GM18505 (cell line): ENCODE measurements at regions not wholly inside any gene's neighbourhood (a gene's known extent, or its start where the extent isn't known, plus 50 kb on each side); places are given as distances from the start of the nearest gene placed in this dataset.
"Not testable (repeated sequence)": the region's sequence is repeated elsewhere in the genome, so short reads cannot be mapped to it uniquely, and the experiment has no call there.

Experiments
- ATAC-seq: cut with Tn5 transposase; IDR thresholded peaks from one replicate; pipeline ENCODE4 v1.9.1; 2021; ENCODE audit not compliant: unreplicated experiment
- POLR2A ChIP-seq: IDR thresholded peaks from 4 replicates; pipeline ENCODE4 v1.6.1; 2011; ENCODE audit warnings: borderline replicate concordance; ENCODE audit not compliant: insufficient read depth, insufficient read length; ENCODE audit errors: extremely low read depth

DNA sequence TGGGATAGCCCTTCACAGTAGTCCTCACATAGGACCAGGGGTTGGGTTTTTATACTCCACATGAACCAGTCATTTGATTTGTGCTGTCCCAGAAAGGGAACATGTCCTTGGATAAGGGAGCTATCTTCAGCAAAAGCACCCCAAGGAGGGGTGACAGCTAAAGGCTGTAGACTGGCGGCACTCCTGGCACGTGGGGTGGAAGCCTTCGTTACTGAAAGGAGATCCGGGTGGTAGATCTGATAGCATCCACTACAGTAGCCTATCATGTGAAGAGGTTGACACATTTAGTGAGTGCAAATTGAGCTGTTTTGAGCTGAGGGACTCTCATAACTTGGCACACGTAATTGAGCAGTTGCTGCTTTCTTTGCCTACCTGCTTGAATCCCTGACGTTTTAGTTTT is 588.8 kb upstream of the GOLIM4 start:
- ATAC-seq: no peak
- no peak for TF ChIP-seq POLR2A

DNA sequence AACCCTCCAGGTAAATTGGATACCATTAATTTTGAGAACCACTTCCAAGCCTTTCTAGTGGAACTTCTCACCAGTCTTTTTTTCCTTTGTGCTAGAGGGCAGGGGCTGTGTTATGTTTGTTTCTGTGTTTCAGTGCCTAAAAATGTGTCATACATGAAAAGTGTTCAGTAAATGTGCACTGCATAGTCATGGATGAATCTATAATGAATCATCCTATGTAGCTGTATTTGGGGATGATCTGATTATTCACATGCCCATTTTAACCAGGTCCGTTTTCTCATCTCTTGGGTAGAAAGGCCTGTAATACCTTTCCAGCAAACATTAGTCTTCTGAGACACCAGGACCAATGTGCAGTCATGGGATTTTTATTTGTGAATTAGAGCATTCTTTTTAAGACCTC is 583.0 kb upstream of the GOLIM4 start:
- no peak for ATAC-seq
- TF ChIP-seq POLR2A: no peak

DNA sequence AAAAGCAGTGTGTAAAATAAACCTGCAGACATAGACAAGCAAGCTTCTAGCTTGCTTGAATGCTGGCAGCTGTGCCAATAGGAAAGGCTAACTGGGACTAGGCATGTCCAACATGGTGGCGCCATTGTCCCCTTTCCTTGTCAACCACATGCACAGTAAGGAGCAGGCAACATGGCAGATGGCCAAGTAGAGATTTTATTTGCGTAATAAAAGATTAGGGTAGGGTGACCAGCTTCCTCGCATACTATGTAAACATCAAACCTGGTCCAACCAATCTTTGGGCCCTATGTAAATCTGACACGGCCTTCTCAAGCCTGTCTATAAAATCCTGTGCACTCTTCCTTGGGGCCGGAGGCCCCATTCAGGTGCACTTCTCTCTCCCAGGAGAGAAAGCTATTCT is 575.4 kb upstream of the GOLIM4 start:
- no peak for TF ChIP-seq POLR2A
- ATAC-seq: no peak

DNA sequence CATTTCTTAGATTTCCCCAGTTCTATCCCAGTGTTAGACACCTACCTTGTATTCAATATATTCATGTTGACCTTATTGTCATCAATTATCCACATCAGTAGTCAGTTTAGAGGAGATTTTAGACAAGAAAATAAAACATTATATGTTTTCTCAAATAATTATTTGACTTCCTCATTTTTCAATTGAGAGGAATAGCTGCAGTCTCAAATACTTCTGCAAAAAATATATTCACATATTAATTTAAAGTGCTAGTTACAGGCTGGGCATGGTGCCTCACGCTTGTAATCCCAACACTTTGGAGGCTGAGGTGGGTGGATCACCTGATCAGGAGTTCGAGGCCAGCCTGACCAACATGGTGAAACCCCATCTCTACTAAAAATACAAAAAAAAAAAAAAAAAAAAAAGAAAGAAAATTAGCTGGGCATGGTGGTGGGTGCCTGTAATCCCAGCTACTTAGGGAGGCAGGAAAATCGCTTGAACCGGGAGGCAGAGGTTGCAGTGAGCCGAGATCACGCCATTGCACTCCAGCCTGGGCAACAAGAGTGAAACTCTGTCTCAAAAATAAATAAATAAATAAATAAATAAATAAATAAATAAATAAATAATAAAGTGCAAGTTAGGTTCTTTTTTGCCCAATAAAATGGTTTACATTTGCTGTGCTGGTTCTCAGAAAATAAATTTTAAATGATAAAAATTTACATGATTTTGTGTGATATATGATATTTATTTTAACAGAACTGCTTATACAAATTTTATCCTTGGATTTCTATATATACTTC is 565.3 kb upstream of the GOLIM4 start:
- not testable (repeated sequence) for ATAC-seq

DNA sequence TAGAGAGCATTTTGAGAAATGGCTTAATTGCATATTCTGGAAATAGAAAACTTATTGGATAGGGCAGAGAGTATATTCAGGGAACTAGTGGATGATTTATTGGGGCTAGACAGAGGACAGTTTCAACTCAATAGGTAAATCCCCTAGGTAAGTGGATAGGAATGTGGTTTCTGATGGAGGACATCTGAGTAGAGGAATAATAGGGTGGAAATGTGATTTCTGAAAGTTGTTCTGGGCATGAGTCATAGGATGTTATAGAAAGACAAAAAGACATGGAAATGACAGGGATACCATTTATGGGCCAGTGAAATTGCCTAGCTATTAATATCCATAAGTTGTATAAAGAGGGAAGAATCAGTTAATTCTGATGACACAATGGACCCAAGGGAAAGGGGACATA is 563.3 kb upstream of the GOLIM4 start:
- no peak for ATAC-seq
- no peak for TF ChIP-seq POLR2A

DNA sequence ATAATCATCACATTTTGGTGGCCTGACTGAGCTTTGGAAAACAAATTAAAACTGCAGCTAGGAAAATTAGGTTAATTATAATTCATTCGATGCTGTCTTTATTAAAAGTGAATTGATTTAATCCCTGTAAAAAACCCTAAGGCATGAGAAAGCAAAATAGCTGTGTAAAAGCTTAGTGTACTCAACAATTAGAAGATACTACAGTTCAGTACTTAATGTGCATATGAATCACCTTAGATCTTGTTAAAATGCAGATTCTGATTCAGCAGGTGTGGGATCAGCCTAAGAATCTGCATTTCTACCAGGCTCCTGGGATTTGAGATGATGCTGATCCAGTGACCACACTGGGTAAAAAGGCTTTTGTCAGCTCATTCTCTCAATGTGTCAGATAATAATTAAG is 559.9 kb upstream of the GOLIM4 start:
- no peak for ATAC-seq
- no peak for TF ChIP-seq POLR2A

DNA sequence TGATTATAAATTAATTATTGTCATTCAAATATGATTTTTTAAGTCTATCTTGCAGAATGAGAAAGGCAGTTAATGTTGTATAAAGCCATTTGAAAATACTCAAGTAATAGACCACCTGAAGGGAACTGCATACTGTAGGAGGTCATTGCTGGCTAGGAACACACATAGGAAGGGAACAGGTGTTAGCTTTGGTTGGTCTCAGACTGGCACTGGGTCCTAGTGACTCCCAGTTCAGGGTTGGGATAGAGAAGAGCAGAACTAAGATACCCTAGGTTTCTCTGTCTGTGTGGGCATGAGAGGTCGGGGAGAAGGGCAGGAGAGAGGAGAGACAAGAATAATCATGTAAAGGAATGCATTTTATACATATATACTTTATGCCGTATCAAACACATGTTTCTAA is 559.0 kb upstream of the GOLIM4 start:
- no peak for TF ChIP-seq POLR2A
- no peak for ATAC-seq

DNA sequence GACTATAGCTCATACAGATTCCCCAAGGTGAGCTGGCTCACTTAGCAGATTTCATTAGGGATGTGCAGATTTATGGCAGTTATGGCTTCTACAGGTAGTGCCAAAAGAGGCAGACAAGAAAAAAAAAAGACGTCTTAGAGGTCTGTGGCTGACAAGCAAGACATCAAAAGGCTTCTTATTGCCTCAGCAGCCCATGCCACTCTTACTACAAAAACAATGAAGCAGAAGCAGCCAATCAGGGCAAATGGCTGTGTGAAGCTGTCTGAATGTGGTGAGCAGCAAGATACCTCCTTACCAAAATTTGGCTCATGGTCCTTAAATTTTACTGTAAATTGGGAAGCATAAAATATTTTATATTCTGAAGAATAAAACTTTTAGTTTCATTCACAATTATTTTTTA is 557.5 kb upstream of the GOLIM4 start:
- no peak for ATAC-seq
- no peak for TF ChIP-seq POLR2A

DNA sequence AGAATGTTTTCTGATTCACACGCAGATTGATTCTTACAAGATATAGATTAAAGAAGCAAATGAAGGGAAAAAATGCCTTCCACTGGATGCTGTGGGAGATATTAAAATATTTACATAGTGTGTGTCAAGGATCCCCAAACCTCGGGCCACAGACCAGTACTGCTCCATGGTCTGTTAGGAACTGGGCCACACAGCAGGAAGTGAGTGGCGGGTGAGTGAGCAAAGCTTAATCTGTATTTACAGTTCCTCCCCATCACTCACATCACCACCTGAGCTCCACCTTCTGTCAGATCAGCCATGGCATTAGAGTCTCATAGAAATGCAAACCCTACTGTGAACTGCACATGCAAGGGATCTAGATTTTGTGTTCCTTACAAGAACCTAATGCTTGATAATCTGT is 552.6 kb upstream of the GOLIM4 start:
- ATAC-seq: no peak

DNA sequence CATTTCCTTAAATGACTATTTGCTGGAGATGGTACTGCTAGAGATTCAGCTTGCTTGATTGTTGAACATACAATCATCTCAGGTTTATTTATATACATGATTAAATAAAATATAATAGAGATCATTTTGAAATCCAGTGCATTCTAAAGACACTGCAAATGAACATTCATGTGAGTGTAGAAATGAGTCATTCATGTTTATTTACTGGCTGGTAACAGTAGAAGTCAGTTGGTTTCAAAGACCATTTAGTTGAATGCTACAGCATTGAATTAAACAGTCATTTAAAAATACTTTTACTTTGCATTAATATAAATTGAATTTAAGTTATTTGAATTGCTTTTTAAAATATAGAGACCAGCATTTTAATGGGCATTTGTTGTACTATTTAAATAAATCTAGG is 551.9 kb upstream of the GOLIM4 start:
- no peak for TF ChIP-seq POLR2A
- no peak for ATAC-seq

More for the DNA sequence above, 552.6 kb upstream of the GOLIM4 start:
- no peak for TF ChIP-seq POLR2A

DNA sequence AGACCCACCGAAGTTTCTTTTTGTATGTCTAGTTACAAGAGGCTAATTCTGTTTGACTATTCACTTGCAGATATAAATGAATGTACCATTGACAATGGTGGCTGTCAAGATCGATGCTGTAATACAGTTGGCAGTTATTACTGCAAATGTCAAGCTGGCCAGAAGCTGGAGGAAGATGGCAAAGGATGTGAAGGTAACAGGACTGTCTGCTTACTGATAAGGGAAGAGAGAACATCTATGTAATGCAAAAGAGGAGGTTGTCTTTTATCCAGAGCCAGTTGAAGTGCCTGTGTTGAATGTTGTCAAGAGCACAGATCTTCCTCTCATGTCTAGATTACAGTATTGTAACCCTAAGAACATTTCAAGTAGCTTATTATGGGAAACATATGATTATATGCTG is 549.5 kb upstream of the GOLIM4 start:
- TF ChIP-seq POLR2A: no peak
- ATAC-seq: no peak

DNA sequence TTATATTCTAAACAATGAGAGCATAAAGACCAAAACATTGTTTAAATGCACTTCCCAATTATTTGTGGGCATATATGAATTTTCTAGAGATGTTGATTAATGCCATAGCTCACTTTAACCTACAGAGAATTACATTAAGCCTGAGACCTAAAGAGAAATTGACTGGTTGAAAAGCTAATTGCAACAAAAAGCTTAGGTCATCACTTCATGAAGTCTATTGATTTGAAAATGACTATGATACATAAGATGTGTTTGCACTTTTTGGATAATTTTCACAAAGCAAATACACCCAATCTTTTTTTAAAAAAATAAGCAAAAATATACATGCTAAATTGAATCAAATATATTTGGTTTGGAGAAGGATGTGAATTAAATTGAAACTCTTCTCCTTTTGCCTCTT is 532.8 kb upstream of the GOLIM4 start:
- no peak for TF ChIP-seq POLR2A
- ATAC-seq: no peak

DNA sequence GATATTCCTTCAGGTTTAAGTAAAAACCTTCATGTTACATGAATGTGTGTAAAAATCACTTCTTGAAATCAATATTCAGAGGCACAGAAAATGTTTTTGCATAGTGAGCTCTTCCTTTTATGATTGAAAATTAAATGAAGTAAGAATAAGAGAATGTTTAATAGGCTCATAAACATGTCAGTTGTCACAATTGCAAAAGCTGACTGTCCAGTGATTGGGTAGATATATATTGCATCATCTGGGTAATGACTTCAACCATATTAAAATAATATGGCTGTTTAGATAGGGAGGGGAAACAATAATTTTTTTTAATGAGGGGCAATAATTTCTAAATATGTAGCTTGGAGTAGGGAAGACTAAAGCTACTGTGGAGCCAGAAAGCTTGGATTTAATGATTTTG is 529.8 kb upstream of the GOLIM4 start:
- no peak for TF ChIP-seq POLR2A
- ATAC-seq: no peak

DNA sequence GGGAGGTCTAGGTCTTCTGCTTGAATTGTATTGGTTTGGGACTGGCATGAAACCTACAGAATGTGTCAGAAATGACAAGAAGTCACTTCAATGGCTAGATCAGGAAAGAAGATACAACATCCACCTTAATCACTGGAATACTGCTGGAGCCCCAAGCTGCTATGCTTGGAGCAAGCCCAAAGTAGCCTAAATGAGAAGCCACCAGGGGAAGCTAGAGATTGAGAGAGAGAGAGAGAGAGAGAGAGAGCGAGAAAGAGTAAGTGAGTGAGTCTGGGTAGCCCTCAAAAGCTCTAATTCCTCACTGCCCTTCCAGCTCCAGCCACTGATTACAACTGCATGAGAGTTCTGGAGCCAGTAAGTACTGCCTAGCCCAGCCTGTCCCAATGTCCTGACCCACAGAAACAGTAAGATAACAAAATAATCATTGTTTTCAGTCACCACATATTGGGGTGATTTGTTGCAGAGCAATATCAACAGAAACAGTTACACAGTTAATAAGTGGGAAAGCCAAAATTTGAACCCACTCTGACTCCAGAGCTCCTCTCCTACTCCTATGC is 529.2 kb upstream of the GOLIM4 start:
- ATAC-seq: no peak
- no peak for TF ChIP-seq POLR2A

DNA sequence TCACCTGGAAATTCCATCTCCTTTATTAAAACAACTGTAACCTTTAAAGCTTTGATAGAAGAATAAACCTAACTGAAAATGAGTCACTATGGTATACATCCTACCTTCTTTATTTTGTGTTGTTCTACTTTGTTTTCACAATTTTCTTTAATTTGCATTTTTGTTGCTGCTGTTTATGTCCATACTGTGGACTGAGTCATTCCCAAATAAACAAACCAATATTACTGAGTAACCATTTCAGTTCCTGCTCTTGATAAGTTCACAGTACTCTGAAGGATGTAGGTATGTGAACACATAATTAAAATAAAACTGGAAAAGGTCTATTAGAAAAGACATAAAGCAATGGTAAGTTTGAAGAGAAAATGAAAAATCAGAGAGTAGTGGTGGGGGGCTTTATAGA is 528.5 kb upstream of the GOLIM4 start:
- no peak for ATAC-seq
- no peak for TF ChIP-seq POLR2A

DNA sequence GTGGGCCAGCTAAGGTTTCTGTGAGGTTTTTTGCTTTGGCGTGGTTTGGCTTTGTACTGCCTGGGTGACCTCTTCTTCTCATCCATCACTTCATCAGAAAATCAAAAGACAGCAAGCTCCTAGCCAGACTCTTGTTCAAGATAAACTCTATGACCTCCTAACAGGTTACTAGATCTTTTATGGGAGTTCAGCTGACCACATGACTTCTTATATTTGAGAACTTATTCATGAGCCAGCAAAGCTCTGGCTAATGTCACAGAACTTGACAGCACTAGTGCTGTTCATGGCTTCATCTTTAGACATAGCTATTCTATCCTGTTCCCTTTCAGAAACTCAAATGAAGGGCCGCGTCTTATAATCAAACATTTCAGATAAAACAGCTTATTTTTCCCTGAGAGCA is 527.1 kb upstream of the GOLIM4 start:
- no peak for ATAC-seq
- no peak for TF ChIP-seq POLR2A

DNA sequence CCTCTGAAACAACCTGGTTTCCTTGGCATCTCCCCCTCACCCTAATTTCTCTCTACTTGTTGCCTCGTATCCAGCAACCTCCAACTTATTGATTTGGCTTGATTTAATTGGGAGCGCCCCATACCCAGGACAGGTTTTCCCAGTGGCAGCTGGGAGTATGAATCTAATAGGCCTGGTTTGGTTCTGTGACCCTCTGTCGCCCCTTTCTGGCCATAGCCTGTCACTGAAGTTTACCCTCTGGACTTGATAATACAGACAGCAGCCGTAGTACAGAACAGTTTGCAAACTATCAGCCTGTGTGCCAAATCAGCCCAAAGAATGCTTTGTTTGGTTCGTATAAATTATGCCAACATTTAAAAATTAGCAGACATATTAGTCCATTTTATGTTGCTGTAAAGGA is 525.1 kb upstream of the GOLIM4 start:
- no peak for ATAC-seq
- no peak for TF ChIP-seq POLR2A
